K562 (cell line): ENCODE measurements at regions not wholly inside any gene's neighbourhood (a gene's known extent, or its start where the extent isn't known, plus 50 kb on each side); places are given as distances from the start of the nearest gene placed in this dataset.

Experiments used
- CBFA2T3 ChIP-seq: fragments of 450-650 bp; IDR thresholded peaks from 2 replicates; pipeline ENCODE4 v1.6.1; 2017
- CHD1 ChIP-seq: fragments of 200-600 bp; sonication (generic); IDR thresholded peaks from one replicate; pipeline ENCODE4 v1.6.1; 2012; ENCODE audit warnings: mild to moderate bottlenecking, moderate library complexity, low read length, inconsistent platforms
- EP400 ChIP-seq: fragments of 450-650 bp; IDR thresholded peaks from 2 replicates; pipeline ENCODE4 v1.6.1; 2017; ENCODE audit warnings: antibody characterized with exemption, mild to moderate bottlenecking, moderate library complexity
- EZH2 ChIP-seq: IDR thresholded peaks from 2 replicates; pipeline ENCODE4 v1.6.1; 2012; ENCODE audit warnings: low read depth, mild to moderate bottlenecking, inconsistent platforms, low read length, borderline replicate concordance
- IRF2 ChIP-seq: sonication (generic); formaldehyde crosslinking; IDR thresholded peaks from 2 replicates; pipeline ENCODE4 v1.8.1; 2022; ENCODE audit warnings: mild to moderate bottlenecking, missing genetic modification reagents
- KAT7 ChIP-seq: sonication (generic); formaldehyde crosslinking; IDR thresholded peaks from 2 replicates; pipeline ENCODE4 v1.8.0; 2022; ENCODE audit warnings: missing genetic modification reagents, mild to moderate bottlenecking, borderline replicate concordance
- POLR2AphosphoS5 ChIP-seq: IDR thresholded peaks from 2 replicates; pipeline ENCODE4 v1.6.1; 2011; ENCODE audit warnings: mild to moderate bottlenecking, low read depth, low read length, moderate library complexity; ENCODE audit not compliant: control insufficient read depth, insufficient read depth
- POU5F1 ChIP-seq: fragments of 150-350 bp; IDR thresholded peaks from 2 replicates; pipeline ENCODE4 v1.6.1; 2014; ENCODE audit warnings: borderline replicate concordance, low read length, low read depth, mild to moderate bottlenecking; ENCODE audit not compliant: partially characterized antibody
- SIRT6 ChIP-seq: IDR thresholded peaks from one replicate; pipeline ENCODE4 v1.6.1; 2012; ENCODE audit warnings: low read depth, mild to moderate bottlenecking, control low read depth, inconsistent platforms, low read length, moderate library complexity
- YY1 ChIP-seq, 3 experiments: IDR thresholded peaks; 2 replicates each; pipeline ENCODE4 v1.6.1; 2011; ENCODE audit warnings: low read length in 2 of 3, mild to moderate bottlenecking in 2 of 3, moderate library complexity in 2 of 3, borderline replicate concordance in 1 of 3, control low read depth in 1 of 3, low read depth in 1 of 3; ENCODE audit not compliant: insufficient read depth in 3 of 3, insufficient replicate concordance in 2 of 3, control insufficient read depth in 1 of 3, insufficient read length in 1 of 3; ENCODE audit errors: extremely low read depth in 1 of 3
- TF ChIP-seq, protein P1 (sequence below), 2 experiments: fragments of 450-650 bp in 1 of 2; sonication (generic) in 1 of 2; formaldehyde crosslinking in 1 of 2; IDR thresholded peaks in 1 of 2; conservative IDR thresholded peaks in 1 of 2; 2 replicates each; pipeline versions ENCODE4 v1.6.1 to v1.8.1; 2016 to 2023; ENCODE audit warnings: mild to moderate bottlenecking in 2 of 2, moderate library complexity in 2 of 2, inconsistent platforms in 1 of 2, missing genetic modification reagents in 1 of 2
- TF ChIP-seq, protein P2 (sequence below), 2 experiments: IDR thresholded peaks in 1 of 2; conservative IDR thresholded peaks in 1 of 2; 2 replicates each; pipeline ENCODE4 v1.6.1; 2016; ENCODE audit warnings: low read depth in 2 of 2, mild to moderate bottlenecking in 1 of 2, missing compliant biosample characterization in 1 of 2, missing genetic modification characterization in 1 of 2, moderate library complexity in 1 of 2

DNA sequence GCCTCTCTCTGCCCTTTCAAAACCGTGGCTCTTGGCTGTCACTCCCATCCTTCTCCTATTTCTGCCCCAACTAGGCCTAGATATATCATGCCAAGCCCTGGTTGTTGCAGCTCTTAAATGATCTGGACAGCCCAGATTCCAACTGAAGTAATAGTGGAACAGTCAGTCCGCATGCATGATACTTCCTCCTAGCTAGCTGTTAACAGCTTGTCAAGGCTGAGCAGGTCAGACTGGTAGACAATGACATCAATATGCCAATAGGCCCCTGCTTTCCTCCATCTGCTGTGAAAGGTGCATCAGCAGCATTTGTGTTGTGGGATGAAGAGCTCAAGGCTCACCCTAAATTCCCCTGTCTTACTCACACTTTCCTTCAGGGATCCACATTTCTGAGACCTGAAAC is 527.7 kb upstream of the TGFBR2 start (continued):
- TF ChIP-seq, protein P1, sequence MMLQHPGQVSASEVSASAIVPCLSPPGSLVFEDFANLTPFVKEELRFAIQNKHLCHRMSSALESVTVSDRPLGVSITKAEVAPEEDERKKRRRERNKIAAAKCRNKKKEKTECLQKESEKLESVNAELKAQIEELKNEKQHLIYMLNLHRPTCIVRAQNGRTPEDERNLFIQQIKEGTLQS (IDR thresholded peaks at IDR 0.05): no peak
- TF ChIP-seq, protein P1 (CRISPR knock-in tag; conservative IDR thresholded peaks at IDR 0.05): no peak
- TF ChIP-seq, protein P2, sequence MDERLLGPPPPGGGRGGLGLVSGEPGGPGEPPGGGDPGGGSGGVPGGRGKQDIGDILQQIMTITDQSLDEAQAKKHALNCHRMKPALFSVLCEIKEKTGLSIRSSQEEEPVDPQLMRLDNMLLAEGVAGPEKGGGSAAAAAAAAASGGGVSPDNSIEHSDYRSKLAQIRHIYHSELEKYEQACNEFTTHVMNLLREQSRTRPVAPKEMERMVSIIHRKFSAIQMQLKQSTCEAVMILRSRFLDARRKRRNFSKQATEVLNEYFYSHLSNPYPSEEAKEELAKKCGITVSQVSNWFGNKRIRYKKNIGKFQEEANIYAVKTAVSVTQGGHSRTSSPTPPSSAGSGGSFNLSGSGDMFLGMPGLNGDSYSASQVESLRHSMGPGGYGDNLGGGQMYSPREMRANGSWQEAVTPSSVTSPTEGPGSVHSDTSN (CRISPR knock-in tag; IDR thresholded peaks at IDR 0.05; ENCODE audit: low read depth): no peak
- TF ChIP-seq, protein P2 (tag; conservative IDR thresholded peaks at IDR 0.05; ENCODE audit: low read depth): no peak
- TF ChIP-seq YY1 (IDR thresholded peaks at IDR 0.05; ENCODE audit: borderline replicate concordance in 1 of 3, control insufficient read depth in 1 of 3, extremely low read depth in 1 of 3, insufficient read depth in 3 of 3, insufficient read length in 1 of 3, insufficient replicate concordance in 2 of 3, low read depth in 1 of 3, low read length in 2 of 3) (no peak), EZH2 (no peak), POLR2AphosphoS5 (no peak), CBFA2T3 (no peak), KAT7 (CRISPR knock-in tag) (no peak), IRF2 (CRISPR knock-in tag) (no peak), POU5F1 (no peak), CHD1 (no peak), EP400 (no peak), SIRT6 (no peak)
